GM12892 (cell line): ENCODE measurements at regions not wholly inside any gene's neighbourhood (a gene's known extent, or its start where the extent isn't known, plus 50 kb on each side); places are given as distances from the start of the nearest gene placed in this dataset.
"Not testable (repeated sequence)": the region's sequence is repeated elsewhere in the genome, so short reads cannot be mapped to it uniquely, and the experiment has no call there.

Experiments
- POLR2A ChIP-seq: IDR thresholded peaks from 2 replicates; pipeline ENCODE4 v1.6.1; 2011; ENCODE audit warnings: low read depth, low read length, control low read depth
- POLR2AphosphoS5 ChIP-seq: IDR thresholded peaks from 2 replicates; pipeline ENCODE4 v1.6.1; 2011; ENCODE audit warnings: low read depth, low read length, control low read depth
- TAF1 ChIP-seq: IDR thresholded peaks from 2 replicates; pipeline ENCODE4 v1.6.1; 2011; ENCODE audit warnings: low read depth, mild to moderate bottlenecking, control low read depth, low read length, borderline replicate concordance

GRCh38 chr3:158019897-158020296, 86.3 kb downstream of the SHOX2 start:
- not testable (repeated sequence) for TF ChIP-seq POLR2A, POLR2AphosphoS5, TAF1
